ENCODE measurements at regions not wholly inside any gene's neighbourhood (a gene's known extent, or its start where the extent isn't known, plus 50 kb on each side); places are given as distances from the start of the nearest gene placed in this dataset.

DNA sequence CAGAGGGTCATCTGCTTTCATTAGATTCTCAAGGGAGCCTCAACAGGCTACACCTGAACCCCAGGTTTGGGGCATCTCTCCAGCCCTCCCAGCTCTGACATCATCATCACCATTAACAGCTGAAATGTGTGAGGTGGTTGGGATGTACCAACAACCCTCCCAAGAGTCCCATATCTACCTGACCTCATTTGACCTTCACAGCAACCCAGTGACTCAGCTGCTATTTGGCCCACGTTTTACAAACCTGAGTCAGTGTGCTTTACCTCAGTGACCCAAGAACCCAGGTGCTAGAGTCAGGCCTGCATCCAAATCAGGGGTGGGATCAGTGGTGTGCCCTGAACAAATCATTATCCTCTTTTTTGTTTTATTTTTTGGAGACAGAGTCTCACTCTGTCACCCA lies 53.3 kb upstream of the TINAGL1 start:
- H3K27ac Mint-ChIP-seq: no peak overlapping the region
- DNase-seq: no peak
- H3K9me3 Mint-ChIP-seq: no peaks in the 10 kb centered on the region
- no peak overlapping the region for H3K4me3 Mint-ChIP-seq
- H3K36me3 Mint-ChIP-seq (ENCODE audit: low read depth): no peaks in the 10 kb centered on the region
- H3K4me1 Mint-ChIP-seq (ENCODE audit: low read depth): peaks cover 5% of the 10 kb centered on the region; the same call in 1 of the 2 replicates
- H3K27me3 Mint-ChIP-seq (ENCODE audit: insufficient read depth): peaks cover 35% of the 10 kb centered on the region
- no peak for TF ChIP-seq CTCF (IDR thresholded peaks at IDR 0.05)

DNA sequence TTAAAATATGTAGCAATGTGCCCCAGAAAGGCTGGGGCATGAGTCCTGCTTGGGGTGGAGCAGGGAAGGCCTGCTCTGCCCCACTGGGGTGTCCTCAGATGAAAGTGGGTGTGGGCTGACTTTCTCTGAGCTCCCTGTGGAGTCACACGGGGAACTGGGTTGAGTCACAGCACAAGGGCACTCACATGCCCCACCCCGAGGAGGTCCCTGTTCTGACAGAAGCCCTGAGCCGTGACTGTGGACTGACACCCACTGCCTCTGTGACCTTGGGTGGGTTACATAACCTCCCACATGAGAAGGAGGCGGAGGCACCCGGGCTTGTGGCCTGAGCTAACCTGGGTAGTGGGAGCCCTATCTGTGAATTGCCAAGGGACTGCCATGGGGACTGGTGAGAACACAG lies 52.5 kb upstream of the TINAGL1 start:
- Mint-ChIP-seq H3K4me1 (ENCODE audit: low read depth) (peaks cover 5% of the 10 kb centered on the region; the same call in 1 of the 2 replicates), H3K27ac (no peak overlapping the region), H3K27me3 (ENCODE audit: insufficient read depth) (peaks cover 40% of the 10 kb centered on the region), H3K4me3 (no peak overlapping the region), H3K36me3 (ENCODE audit: low read depth) (no peaks in the 10 kb centered on the region), H3K9me3 (no peaks in the 10 kb centered on the region)
- no peak for TF ChIP-seq CTCF (IDR thresholded peaks at IDR 0.05)
- DNase-seq: no peak

DNA sequence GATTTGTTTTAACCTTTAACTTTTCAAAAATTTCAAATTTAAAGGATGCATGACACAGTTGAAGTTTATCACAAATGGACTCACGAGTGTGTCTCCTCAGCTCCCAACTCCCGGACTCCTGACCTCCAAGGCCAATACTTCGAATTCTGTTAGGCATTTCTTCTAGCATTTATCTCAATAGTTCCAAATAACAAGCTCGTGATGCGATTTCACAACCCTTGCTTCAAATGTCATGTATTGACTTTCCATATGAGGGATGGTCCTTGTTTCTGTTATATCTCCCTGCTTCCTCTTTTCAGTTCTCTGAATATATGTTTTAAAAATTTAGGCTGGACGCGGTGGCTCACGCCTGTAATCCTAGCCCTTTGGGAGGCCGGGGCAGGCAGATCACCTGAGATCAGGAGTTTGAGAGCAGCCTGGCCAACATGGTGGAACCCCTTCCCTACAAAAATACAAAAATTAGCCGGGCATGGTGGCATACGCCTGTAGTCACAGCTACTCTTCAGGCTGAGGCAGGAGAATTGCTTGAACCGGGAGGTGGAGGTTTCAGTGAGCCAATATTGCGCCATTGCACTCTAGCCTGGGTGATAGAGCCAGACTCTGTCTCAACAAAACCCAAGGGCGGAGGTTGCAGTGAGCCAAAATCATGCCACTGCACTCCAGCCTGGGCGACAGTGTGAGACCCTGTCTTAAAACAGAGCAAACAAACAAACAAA lies 52.0 kb upstream of the TINAGL1 start:
- no peaks in the 10 kb centered on the region for H3K9me3 Mint-ChIP-seq
- H3K36me3 Mint-ChIP-seq (ENCODE audit: low read depth): no peaks in the 10 kb centered on the region
- no peak overlapping the region for H3K27ac Mint-ChIP-seq
- H3K4me1 Mint-ChIP-seq (ENCODE audit: low read depth): peaks cover 5% of the 10 kb centered on the region; the same call in 1 of the 2 replicates
- no peak for DNase-seq
- peaks cover 43% of the 10 kb centered on the region for H3K27me3 Mint-ChIP-seq (ENCODE audit: insufficient read depth)
- TF ChIP-seq CTCF (IDR thresholded peaks at IDR 0.05): no peak
- no peak overlapping the region for H3K4me3 Mint-ChIP-seq

Measured in HFFc6 (cell line).